Neural progenitor cell (in vitro differentiated cells): ENCODE measurements at regions not wholly inside any gene's neighbourhood (a gene's known extent, or its start where the extent isn't known, plus 50 kb on each side); places are given as distances from the start of the nearest gene placed in this dataset.

Experiments
- CTCF ChIP-seq: fragments of 200-600 bp; sonication (generic); IDR thresholded peaks from 2 replicates; pipeline ENCODE4 v1.5.1; 2017; ENCODE audit warnings: antibody characterized with exemption, mild to moderate bottlenecking
- EZH2 ChIP-seq: fragments of 200-600 bp; sonication (generic); IDR thresholded peaks from 2 replicates; pipeline ENCODE4 v1.6.1; 2017; ENCODE audit warnings: antibody characterized with exemption, mild to moderate bottlenecking, moderate library complexity

- TF ChIP-seq EZH2 (no peak), CTCF (no peak)
Measured at GRCh38 chr9:86796666-86797065, 150.6 kb downstream of the GAS1 start.
